ENCODE measurements at regions not wholly inside any gene's neighbourhood (a gene's known extent, or its start where the extent isn't known, plus 50 kb on each side); places are given as distances from the start of the nearest gene placed in this dataset.

GRCh38 chr2:155178921-155179320 lies 480.4 kb downstream of the KCNJ3 start:
- intact Hi-C loops (cut with micrococcal nuclease), result no loop called here
- DNase-seq, result no peak
- Mint-ChIP-seq H3K4me3 (no peak overlapping the region), H3K4me1 (no peaks in the 10 kb centered on the region), H3K36me3 (ENCODE audit: low read depth) (no peaks in the 10 kb centered on the region), H3K9me3 (peaks cover 5% of the 10 kb centered on the region), H3K27me3 (no peaks in the 10 kb centered on the region), H3K27ac (no peak overlapping the region)
- TF ChIP-seq CTCF (IDR thresholded peaks at IDR 0.05), result no peak
- ChIA-PET CTCF (no interaction called here), POLR2A (no interaction called here)
- ATAC-seq (ENCODE audit: low read depth), result no peak

GRCh38 chr2:155176345-155176744 lies 477.9 kb downstream of the KCNJ3 start:
- DNase-seq (no peak), ATAC-seq (ENCODE audit: low read depth) (no peak)
- intact Hi-C loops (cut with micrococcal nuclease), result no loop called here
- TF ChIP-seq CTCF (IDR thresholded peaks at IDR 0.05), result no peak
- Mint-ChIP-seq H3K27ac (no peak overlapping the region), H3K27me3 (no peaks in the 10 kb centered on the region), H3K4me3 (no peak overlapping the region), H3K9me3 (peaks cover 3% of the 10 kb centered on the region), H3K36me3 (ENCODE audit: low read depth) (no peaks in the 10 kb centered on the region), H3K4me1 (no peaks in the 10 kb centered on the region)
- ChIA-PET CTCF (no interaction called here), POLR2A (no interaction called here)

GRCh38 chr2:155169317-155169716 lies 470.8 kb downstream of the KCNJ3 start:
- intact Hi-C loops (cut with micrococcal nuclease), result no loop called here
- ATAC-seq (ENCODE audit: low read depth) (no peak), DNase-seq (no peak)
- CTCF ChIA-PET, result no interaction called here
- POLR2A ChIA-PET, result no interaction called here
- Mint-ChIP-seq H3K36me3 (ENCODE audit: low read depth) (no peaks in the 10 kb centered on the region), H3K9me3 (no peaks in the 10 kb centered on the region), H3K27ac (no peak overlapping the region), H3K27me3 (no peaks in the 10 kb centered on the region), H3K4me3 (no peak overlapping the region), H3K4me1 (no peaks in the 10 kb centered on the region)
- TF ChIP-seq CTCF (IDR thresholded peaks at IDR 0.05), result no peak

- Mint-ChIP-seq H3K27me3 (no peaks in the 10 kb centered on the region), H3K9me3 (peaks cover 2% of the 10 kb centered on the region), H3K4me3 (no peak overlapping the region), H3K4me1 (no peaks in the 10 kb centered on the region), H3K36me3 (ENCODE audit: low read depth) (no peaks in the 10 kb centered on the region), H3K27ac (no peak overlapping the region)
- ChIA-PET CTCF (no interaction called here), POLR2A (no interaction called here)
- intact Hi-C loops (cut with micrococcal nuclease), result no loop called here
- no peak for DNase-seq
- no peak for ATAC-seq (ENCODE audit: low read depth)
- TF ChIP-seq CTCF (IDR thresholded peaks at IDR 0.05), result no peak
Observed at GRCh38 chr2:155162494-155162893, 464.0 kb downstream of the KCNJ3 start.

- no peak overlapping the region for H3K27ac Mint-ChIP-seq
- no peaks in the 10 kb centered on the region for H3K36me3 Mint-ChIP-seq (ENCODE audit: low read depth)
- DNase-seq (no peak), ATAC-seq (ENCODE audit: low read depth) (no peak)
- CTCF ChIA-PET, result no interaction called here
- POLR2A ChIA-PET, result no interaction called here
- peaks cover 2% of the 10 kb centered on the region for H3K9me3 Mint-ChIP-seq
- intact Hi-C loops (cut with micrococcal nuclease), result no loop called here
- no peaks in the 10 kb centered on the region for H3K27me3 Mint-ChIP-seq
- no peak overlapping the region for H3K4me3 Mint-ChIP-seq
- no peak for TF ChIP-seq CTCF (IDR thresholded peaks at IDR 0.05)
- no peaks in the 10 kb centered on the region for H3K4me1 Mint-ChIP-seq
Observed at GRCh38 chr2:155161314-155161713, 462.8 kb downstream of the KCNJ3 start.

Measured in activated B cell treated with CpG ODN at 0.5 μM for 24 hours (primary cell).